ENCODE measurements at regions not wholly inside any gene's neighbourhood (a gene's known extent, or its start where the extent isn't known, plus 50 kb on each side); places are given as distances from the start of the nearest gene placed in this dataset.

DNA sequence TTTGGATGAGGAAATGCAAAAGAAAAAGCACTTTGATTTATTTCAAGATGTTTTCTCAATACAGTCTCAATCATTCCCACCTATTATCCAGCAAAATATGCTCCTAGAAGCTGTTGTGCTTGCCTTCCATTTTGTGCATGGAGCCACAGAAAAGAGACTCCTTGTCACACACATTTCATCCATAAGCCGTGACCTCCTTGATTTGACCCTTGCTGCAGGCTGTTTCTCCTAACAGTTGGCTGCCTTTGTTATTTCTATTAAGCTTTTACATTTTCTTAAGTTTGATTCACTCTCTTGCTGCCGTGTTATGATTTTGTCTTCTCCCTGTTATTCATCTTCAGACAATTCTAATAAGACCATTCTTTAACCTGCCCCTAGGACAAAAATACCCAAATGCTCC is 124.2 kb upstream of the PLAAT1 start:
- TF ChIP-seq, protein P1, sequence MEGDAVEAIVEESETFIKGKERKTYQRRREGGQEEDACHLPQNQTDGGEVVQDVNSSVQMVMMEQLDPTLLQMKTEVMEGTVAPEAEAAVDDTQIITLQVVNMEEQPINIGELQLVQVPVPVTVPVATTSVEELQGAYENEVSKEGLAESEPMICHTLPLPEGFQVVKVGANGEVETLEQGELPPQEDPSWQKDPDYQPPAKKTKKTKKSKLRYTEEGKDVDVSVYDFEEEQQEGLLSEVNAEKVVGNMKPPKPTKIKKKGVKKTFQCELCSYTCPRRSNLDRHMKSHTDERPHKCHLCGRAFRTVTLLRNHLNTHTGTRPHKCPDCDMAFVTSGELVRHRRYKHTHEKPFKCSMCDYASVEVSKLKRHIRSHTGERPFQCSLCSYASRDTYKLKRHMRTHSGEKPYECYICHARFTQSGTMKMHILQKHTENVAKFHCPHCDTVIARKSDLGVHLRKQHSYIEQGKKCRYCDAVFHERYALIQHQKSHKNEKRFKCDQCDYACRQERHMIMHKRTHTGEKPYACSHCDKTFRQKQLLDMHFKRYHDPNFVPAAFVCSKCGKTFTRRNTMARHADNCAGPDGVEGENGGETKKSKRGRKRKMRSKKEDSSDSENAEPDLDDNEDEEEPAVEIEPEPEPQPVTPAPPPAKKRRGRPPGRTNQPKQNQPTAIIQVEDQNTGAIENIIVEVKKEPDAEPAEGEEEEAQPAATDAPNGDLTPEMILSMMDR (tag by site-specific recombination; IDR thresholded peaks at IDR 0.05) = no peak
- TF ChIP-seq ZNF473 (tag by site-specific recombination; IDR thresholded peaks at IDR 0.05) = no peak
- TF ChIP-seq ZNF10 (tag by site-specific recombination; IDR thresholded peaks at IDR 0.05) = no peak
- TF ChIP-seq, protein P2, sequence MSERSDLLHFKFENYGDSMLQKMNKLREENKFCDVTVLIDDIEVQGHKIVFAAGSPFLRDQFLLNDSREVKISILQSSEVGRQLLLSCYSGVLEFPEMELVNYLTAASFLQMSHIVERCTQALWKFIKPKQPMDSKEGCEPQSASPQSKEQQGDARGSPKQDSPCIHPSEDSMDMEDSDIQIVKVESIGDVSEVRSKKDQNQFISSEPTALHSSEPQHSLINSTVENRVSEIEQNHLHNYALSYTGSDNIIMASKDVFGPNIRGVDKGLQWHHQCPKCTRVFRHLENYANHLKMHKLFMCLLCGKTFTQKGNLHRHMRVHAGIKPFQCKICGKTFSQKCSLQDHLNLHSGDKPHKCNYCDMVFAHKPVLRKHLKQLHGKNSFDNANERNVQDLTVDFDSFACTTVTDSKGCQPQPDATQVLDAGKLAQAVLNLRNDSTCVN (tag by site-specific recombination; optimal IDR thresholded peaks at IDR 0.05) = no peak
- no peak for TF ChIP-seq ZBTB7A (tag by site-specific recombination; IDR thresholded peaks at IDR 0.05; ENCODE audit: low read depth)
- TF ChIP-seq ZNF341 (tag by site-specific recombination; IDR thresholded peaks at IDR 0.05; ENCODE audit: low read depth) = no peak
- TF ChIP-seq ZNF2 (tag by site-specific recombination; IDR thresholded peaks at IDR 0.05) = no peak
- TF ChIP-seq, protein P3, sequence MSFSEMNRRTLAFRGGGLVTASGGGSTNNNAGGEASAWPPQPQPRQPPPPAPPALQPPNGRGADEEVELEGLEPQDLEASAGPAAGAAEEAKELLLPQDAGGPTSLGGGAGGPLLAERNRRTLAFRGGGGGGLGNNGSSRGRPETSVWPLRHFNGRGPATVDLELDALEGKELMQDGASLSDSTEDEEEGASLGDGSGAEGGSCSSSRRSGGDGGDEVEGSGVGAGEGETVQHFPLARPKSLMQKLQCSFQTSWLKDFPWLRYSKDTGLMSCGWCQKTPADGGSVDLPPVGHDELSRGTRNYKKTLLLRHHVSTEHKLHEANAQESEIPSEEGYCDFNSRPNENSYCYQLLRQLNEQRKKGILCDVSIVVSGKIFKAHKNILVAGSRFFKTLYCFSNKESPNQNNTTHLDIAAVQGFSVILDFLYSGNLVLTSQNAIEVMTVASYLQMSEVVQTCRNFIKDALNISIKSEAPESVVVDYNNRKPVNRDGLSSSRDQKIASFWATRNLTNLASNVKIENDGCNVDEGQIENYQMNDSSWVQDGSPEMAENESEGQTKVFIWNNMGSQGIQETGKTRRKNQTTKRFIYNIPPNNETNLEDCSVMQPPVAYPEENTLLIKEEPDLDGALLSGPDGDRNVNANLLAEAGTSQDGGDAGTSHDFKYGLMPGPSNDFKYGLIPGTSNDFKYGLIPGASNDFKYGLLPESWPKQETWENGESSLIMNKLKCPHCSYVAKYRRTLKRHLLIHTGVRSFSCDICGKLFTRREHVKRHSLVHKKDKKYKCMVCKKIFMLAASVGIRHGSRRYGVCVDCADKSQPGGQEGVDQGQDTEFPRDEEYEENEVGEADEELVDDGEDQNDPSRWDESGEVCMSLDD (tag by site-specific recombination; IDR thresholded peaks at IDR 0.05) = no peak
- TF ChIP-seq ZNF707 (tag by site-specific recombination; IDR thresholded peaks at IDR 0.05) = no peak
- TF ChIP-seq ZNF366 (tag by site-specific recombination; conservative IDR thresholded peaks at IDR 0.05) = no peak
- no peak for TF ChIP-seq PRDM1 (tag by site-specific recombination; IDR thresholded peaks at IDR 0.05)
- no peak for TF ChIP-seq YY1 (tag by site-specific recombination; IDR thresholded peaks at IDR 0.05)
- no peak for TF ChIP-seq TRIM28 (IDR thresholded peaks at IDR 0.05; ENCODE audit: borderline replicate concordance, low read length)
- no peak for TF ChIP-seq ZNF16 (tag by site-specific recombination; IDR thresholded peaks at IDR 0.05; ENCODE audit: low read depth)
